HUES48 (cell line): ENCODE measurements at regions not wholly inside any gene's neighbourhood (a gene's known extent, or its start where the extent isn't known, plus 50 kb on each side); places are given as distances from the start of the nearest gene placed in this dataset.

Experiments
- H3K27ac ChIP-seq: one replicate; pipeline ENCODE4 v1.7.0; 2013; ENCODE audit warnings: low read depth, low read length, inconsistent platforms
- H3K27me3 ChIP-seq: 2 replicates; pipeline ENCODE4 v1.6.1; 2013; ENCODE audit warnings: mild to moderate bottlenecking, low read length; ENCODE audit not compliant: control insufficient read depth, insufficient read depth
- H3K36me3 ChIP-seq: 2 replicates; pipeline ENCODE4 v1.6.1; 2013; ENCODE audit warnings: low read length; ENCODE audit not compliant: control insufficient read depth, insufficient read depth
- H3K4me1 ChIP-seq: 2 replicates; pipeline ENCODE4 v1.6.1; 2013; ENCODE audit warnings: mild to moderate bottlenecking, low read length; ENCODE audit not compliant: control insufficient read depth, insufficient read depth
- H3K4me3 ChIP-seq: 2 replicates; pipeline ENCODE4 v1.5.1; 2013; ENCODE audit warnings: mild to moderate bottlenecking, low read depth, low read length
- H3K9ac ChIP-seq: 2 replicates; pipeline ENCODE4 v1.6.1; 2013; ENCODE audit warnings: mild to moderate bottlenecking, low read depth, low read length, moderate library complexity
- H3K9me3 ChIP-seq: 2 replicates; pipeline ENCODE4 v1.6.1; 2013; ENCODE audit warnings: low read length; ENCODE audit not compliant: control insufficient read depth, insufficient read depth

DNA sequence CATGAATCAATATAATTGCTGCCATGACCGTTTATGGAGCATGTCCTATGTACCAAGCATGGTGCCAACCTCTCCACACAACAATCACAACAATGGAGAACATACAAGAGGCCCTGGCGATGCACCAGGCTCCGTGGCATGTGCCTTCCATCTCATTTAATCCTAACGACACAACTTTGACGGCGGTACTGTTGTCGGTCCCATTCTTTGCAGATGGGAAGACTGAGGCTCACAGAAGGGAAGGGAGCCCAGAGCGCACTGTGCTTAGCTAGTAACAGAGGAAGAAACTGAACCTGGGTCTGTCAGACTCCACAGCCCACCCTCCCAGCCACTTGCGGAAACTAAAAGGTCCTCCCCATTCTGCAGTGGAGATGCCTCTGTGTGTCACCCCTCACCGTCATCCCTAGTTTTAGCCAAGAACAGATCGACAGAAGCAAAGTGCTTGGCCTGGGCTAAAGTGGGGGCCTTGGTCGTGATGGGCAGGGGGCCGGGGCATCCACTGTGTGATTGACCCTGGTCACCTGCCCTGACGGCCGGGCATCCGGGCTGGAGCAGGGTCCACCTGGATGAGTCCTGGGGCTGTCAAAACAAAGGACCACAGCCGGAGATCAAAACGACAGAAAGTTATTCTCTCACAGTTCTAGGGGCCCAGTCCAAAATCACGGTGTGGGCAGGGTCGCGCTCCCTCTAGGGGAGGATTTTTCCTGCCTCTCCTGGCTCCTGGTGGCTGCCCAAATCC, 183.9 kb downstream of the C16orf95 start:
- H3K9me3 ChIP-seq = no peaks in the 10 kb centered on the region
- H3K4me3 ChIP-seq = no peak overlapping the region
- H3K36me3 ChIP-seq = no peaks in the 10 kb centered on the region
- no peak overlapping the region for H3K27ac ChIP-seq
- H3K27me3 ChIP-seq = no peaks in the 10 kb centered on the region
- H3K4me1 ChIP-seq = no peaks in the 10 kb centered on the region
- H3K9ac ChIP-seq = no peak overlapping the region

DNA sequence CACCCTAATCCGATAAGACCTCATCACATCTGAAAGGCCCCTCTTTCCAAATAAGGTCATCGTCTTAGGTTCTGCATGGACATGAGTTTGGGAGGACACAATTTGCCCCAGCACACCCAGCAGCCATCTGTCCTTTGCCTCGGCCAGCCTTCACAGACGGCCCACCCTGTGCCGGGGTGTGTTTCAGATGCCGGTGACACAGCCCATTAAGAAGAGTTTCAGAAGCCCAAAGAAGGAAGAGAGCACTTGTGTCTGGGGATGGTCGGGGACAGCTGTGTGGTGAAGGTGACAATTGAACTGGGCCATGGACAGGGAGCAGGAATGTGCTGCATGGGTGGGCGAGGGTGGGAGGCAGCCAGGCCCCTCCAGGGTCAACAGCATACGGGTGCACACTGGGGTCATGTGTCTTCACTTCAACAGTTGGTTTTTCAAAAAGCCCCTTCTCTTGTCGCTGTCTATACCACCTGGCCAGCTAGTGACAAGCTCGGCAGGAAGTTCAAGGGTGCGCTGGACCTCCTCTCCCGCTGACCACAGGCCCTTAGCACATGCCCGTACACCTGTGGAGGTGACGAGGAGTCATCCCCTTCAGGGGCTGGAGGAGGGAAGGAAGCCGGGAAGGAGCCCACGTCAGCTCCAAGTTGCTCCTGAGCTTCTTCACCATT, 183.1 kb downstream of the C16orf95 start:
- no peak overlapping the region for H3K4me3 ChIP-seq
- no peaks in the 10 kb centered on the region for H3K27me3 ChIP-seq
- H3K27ac ChIP-seq = no peak overlapping the region
- H3K4me1 ChIP-seq = no peaks in the 10 kb centered on the region
- no peaks in the 10 kb centered on the region for H3K9me3 ChIP-seq
- no peak overlapping the region for H3K9ac ChIP-seq
- no peaks in the 10 kb centered on the region for H3K36me3 ChIP-seq

DNA sequence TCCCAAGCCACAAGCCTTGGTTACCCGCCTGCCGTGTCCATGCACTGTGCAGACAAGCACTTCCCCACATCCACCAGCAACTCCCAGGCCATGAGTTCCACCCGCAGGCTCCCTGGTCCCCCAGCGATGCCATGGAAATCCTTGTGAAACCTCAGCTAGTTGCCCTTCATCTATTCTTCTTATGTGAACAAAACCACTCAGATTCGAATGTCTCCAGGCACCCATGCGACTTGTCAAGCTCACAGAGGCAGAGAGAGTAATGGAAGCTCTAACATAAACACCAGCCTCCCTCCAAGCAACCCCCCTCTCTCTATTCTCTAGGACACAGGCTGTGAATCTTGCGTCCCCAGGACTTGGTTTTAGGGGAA, 182.6 kb downstream of the C16orf95 start:
- Histone ChIP-seq H3K4me1 (no peaks in the 10 kb centered on the region), H3K4me3 (no peak overlapping the region), H3K9me3 (no peaks in the 10 kb centered on the region), H3K36me3 (no peaks in the 10 kb centered on the region), H3K27me3 (no peaks in the 10 kb centered on the region), H3K9ac (no peak overlapping the region), H3K27ac (no peak overlapping the region)

DNA sequence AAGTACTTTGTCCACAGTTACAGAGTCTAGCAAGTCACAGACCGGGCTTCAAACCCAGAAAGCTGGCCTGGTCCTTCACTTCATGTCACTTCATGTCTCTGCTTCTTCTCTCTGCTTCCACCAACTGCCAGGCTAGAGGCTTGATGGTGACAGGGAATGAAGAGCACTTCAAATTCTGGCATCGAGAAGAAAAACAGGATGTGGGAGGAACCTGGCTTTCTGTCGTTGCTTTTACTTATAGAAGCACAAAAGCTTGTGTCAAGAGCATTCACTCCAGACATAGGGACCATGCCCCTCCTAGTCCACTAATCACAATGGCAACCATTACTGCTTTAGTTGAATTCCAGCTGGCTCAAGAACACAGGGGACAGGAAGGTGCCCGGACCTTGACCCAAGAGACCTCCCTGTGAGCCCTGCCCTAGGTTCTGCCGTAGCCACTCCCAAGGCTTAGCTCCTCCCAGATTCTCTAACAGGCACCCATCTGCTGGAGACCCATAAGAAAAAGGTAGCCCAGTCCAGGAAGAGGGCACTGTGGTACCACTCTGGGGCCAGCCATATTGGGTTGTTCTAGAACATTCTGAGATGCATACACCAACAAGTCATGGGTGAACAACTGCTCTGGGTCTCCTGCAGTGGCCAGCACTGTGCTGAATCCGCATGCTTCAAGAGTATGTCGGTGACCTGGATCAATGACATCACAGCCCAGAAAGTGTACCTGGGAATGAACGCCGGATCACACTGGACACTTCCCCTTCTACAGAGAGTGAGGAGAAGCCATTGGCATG, 181.8 kb downstream of the C16orf95 start:
- Histone ChIP-seq H3K4me1 (no peaks in the 10 kb centered on the region), H3K4me3 (no peak overlapping the region), H3K9me3 (no peaks in the 10 kb centered on the region), H3K27me3 (no peaks in the 10 kb centered on the region), H3K27ac (no peak overlapping the region), H3K9ac (no peak overlapping the region), H3K36me3 (no peaks in the 10 kb centered on the region)

DNA sequence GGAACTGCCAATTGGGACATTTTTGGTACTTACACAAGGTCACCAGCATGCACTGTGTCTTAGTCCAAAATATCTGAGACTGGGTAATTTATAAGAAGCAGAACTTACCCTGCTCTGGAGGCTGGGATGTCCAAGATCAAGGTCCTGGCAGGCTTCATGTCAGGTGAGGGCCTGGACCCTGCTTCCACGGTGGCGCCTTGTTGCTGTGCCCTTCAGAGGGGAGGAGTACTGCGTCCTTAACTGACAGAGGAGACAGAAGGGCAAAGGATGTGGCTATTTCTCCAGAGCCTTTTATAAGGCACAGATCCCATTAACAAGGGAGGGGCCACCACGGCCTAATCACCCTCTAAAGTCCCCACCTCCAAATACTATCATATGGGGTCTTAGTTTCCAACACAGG, 178.9 kb downstream of the C16orf95 start:
- Histone ChIP-seq H3K9me3 (no peaks in the 10 kb centered on the region), H3K9ac (no peak overlapping the region), H3K4me1 (peaks cover 2% of the 10 kb centered on the region; the same call in 1 of the 2 replicates), H3K27me3 (no peaks in the 10 kb centered on the region), H3K27ac (no peak overlapping the region), H3K36me3 (no peaks in the 10 kb centered on the region), H3K4me3 (no peak overlapping the region)

- H3K36me3 ChIP-seq = no peaks in the 10 kb centered on the region
- no peak overlapping the region for H3K4me3 ChIP-seq
- no peaks in the 10 kb centered on the region for H3K27me3 ChIP-seq
- H3K4me1 ChIP-seq = peaks cover 4% of the 10 kb centered on the region; the same call in 1 of the 2 replicates
- H3K9me3 ChIP-seq = no peaks in the 10 kb centered on the region
- H3K9ac ChIP-seq = no peak overlapping the region
- no peak overlapping the region for H3K27ac ChIP-seq
Observed at GRCh38 chr16:87138738-87139267, 178.4 kb downstream of the C16orf95 start.

GRCh38 chr16:87140211-87141200, 176.7 kb downstream of the C16orf95 start:
- H3K9me3 ChIP-seq = no peaks in the 10 kb centered on the region
- peaks cover 4% of the 10 kb centered on the region; the same call in 1 of the 2 replicates for H3K4me1 ChIP-seq
- no peak overlapping the region for H3K9ac ChIP-seq

DNA sequence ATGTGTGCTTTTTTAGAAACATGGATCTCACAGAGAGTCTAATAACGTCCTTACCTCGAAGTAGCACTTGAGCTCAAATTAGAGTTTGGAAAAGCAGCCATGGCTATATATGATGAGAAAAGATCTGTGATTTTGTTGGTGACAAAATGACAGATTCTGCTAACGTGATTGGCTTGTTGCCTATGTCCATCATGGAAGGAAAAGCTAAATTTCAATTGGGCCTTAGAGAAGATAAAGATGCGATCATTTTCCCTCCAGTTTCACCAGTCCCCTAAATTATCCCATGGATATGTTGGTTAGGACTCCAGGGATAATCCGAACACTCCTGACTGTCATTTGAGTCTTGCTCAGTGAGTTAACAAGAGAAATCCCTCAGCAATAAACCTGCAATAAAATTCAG, 175.8 kb downstream of the C16orf95 start:
- peaks cover 4% of the 10 kb centered on the region; the same call in 1 of the 2 replicates for H3K4me1 ChIP-seq
- H3K36me3 ChIP-seq = no peaks in the 10 kb centered on the region
- no peaks in the 10 kb centered on the region for H3K27me3 ChIP-seq
- H3K27ac ChIP-seq = no peak overlapping the region
- H3K9ac ChIP-seq = no peak overlapping the region
- no peak overlapping the region for H3K4me3 ChIP-seq
- no peaks in the 10 kb centered on the region for H3K9me3 ChIP-seq

More at GRCh38 chr16:87140211-87141200, 176.7 kb downstream of the C16orf95 start:
- H3K27me3 ChIP-seq = no peaks in the 10 kb centered on the region
- H3K4me3 ChIP-seq = no peak overlapping the region
- H3K27ac ChIP-seq = no peak overlapping the region
- no peaks in the 10 kb centered on the region for H3K36me3 ChIP-seq

- Histone ChIP-seq H3K27me3 (no peaks in the 10 kb centered on the region), H3K36me3 (no peaks in the 10 kb centered on the region), H3K4me1 (peaks cover 4% of the 10 kb centered on the region; the same call in 1 of the 2 replicates), H3K9me3 (no peaks in the 10 kb centered on the region), H3K4me3 (no peak overlapping the region), H3K27ac (peak overlapping the region; percentile 10), H3K9ac (no peak overlapping the region)
Observed at GRCh38 chr16:87143661-87144121, 173.5 kb downstream of the C16orf95 start.

- no peak overlapping the region for H3K9ac ChIP-seq
Observed at GRCh38 chr16:87144232-87144631, 173.0 kb downstream of the C16orf95 start.

More at GRCh38 chr16:87144232-87144631, 173.0 kb downstream of the C16orf95 start:
- Histone ChIP-seq H3K27me3 (no peaks in the 10 kb centered on the region), H3K4me3 (no peak overlapping the region), H3K27ac (no peak overlapping the region), H3K36me3 (no peaks in the 10 kb centered on the region), H3K4me1 (peaks cover 4% of the 10 kb centered on the region; the same call in 1 of the 2 replicates), H3K9me3 (no peaks in the 10 kb centered on the region)
